HG02610 (cell line): ENCODE measurements at regions not wholly inside any gene's neighbourhood (a gene's known extent, or its start where the extent isn't known, plus 50 kb on each side); places are given as distances from the start of the nearest gene placed in this dataset.

Source experiments
- ATAC-seq: cut with Tn5 transposase; IDR thresholded peaks from one replicate; pipeline ENCODE4 v1.9.1; 2021; ENCODE audit warnings: mild to moderate bottlenecking, moderate library complexity; ENCODE audit not compliant: unreplicated experiment

DNA sequence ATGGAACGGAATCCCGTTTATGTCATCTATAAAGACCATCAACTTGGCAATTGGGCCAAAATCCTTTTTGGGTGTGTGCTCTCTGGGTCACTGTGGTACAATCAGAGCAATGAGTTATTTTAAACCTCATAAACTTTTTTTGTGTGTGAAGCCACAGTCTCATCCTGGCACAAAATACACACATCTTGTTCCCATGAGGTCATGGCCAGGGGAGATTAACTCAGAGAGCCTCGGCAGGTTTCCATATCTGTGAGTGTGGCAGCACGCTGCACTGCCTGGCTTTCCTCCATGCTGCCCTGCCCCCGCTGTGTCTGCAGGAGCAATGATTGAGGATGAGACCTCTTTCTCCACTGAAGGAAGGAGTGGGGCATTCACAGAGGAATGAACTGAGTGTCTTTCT is 54.0 kb upstream of the DLG1 start:
- ATAC-seq = no peak

DNA sequence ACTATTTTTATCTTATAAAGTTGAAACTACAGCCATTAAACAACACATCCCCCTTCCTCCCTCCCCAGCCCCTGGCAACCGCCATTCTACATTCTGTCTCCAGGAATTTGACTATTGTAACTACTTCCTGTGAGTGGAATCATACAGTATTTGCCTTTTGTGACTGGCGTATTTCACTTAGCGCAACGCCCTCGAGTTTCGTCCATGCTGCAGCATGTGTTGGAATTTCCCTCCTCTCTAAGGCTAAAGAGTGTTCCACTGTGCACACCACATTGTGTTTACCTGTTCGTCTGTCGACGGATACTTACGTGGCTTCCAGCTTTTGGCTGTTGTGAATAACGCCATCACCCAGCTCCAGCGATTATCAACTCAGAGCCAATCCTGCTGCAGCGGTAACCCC is 52.0 kb upstream of the DLG1 start:
- ATAC-seq = no peak

DNA sequence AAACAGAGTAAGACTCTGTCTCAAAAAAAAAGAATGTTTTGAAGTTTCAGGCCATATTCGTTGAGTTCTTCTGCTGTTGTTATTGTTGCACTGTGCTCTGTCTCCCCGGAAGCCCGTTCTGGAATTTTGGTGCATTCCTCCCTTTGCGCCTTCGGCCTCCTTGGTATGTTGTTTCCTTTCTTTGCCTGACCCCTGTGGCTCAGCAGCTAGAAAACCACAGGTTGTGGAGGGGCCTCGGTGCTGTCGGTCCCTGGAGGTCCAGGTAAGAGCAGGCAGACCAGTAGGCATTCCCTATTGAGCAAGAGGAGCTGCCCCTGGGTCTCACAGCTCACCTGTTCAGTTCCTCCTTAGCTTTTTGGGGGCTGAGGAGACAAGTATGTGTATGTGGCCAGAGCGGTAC is 51.0 kb upstream of the DLG1 start:
- ATAC-seq = no peak
